Fibroblast of pulmonary artery (primary cell): ENCODE measurements at regions not wholly inside any gene's neighbourhood (a gene's known extent, or its start where the extent isn't known, plus 50 kb on each side); places are given as distances from the start of the nearest gene placed in this dataset.

ENCODE experiments used
- DNase-seq: peaks from one replicate; pipeline ENCODE4 v3.0.0-alpha.2; 2010; ENCODE audit warnings: low read depth
- H3K4me3 ChIP-seq: replicated peaks from 2 replicates; pipeline ENCODE4 v1.5.1; 2011; ENCODE audit warnings: low read depth, mild to moderate bottlenecking, control low read depth, low read length, moderate library complexity
- TF ChIP-seq, protein P1 (sequence below): IDR thresholded peaks from 2 replicates; pipeline ENCODE4 v1.5.1; 2011; ENCODE audit warnings: mild to moderate bottlenecking, control low read depth, low read length, inconsistent platforms; ENCODE audit errors: missing control alignments

DNA sequence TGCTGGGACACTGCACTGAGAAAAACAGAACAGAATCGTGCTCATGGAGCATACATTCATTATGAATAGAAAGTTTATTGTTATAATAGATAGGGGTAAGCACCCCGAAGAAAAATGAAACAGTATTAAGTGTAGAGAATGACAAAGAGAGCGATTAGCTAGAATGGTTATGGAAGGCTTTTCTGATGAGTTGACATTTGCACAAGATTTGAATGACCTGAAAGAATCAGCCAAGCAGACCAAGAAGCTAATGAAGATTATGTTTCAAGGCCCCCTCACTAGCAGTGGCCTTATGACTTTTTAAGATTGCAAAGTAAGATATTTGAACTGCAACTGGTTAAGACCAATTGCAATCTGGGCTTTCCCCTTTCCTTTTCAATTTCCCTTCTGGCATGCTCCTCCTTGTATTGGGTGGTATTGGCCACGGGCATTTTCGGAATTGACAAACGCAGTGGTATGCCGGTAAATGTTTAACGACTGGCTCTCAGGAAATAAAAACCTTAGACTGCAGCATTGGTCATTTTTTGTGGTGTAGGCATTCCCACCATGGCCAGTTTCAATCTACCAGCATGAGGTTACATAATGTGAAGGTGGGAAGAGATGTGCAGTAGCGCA, 120.0 kb upstream of the CITED2 start:
- TF ChIP-seq, protein P1, sequence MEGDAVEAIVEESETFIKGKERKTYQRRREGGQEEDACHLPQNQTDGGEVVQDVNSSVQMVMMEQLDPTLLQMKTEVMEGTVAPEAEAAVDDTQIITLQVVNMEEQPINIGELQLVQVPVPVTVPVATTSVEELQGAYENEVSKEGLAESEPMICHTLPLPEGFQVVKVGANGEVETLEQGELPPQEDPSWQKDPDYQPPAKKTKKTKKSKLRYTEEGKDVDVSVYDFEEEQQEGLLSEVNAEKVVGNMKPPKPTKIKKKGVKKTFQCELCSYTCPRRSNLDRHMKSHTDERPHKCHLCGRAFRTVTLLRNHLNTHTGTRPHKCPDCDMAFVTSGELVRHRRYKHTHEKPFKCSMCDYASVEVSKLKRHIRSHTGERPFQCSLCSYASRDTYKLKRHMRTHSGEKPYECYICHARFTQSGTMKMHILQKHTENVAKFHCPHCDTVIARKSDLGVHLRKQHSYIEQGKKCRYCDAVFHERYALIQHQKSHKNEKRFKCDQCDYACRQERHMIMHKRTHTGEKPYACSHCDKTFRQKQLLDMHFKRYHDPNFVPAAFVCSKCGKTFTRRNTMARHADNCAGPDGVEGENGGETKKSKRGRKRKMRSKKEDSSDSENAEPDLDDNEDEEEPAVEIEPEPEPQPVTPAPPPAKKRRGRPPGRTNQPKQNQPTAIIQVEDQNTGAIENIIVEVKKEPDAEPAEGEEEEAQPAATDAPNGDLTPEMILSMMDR, result no peak
- H3K4me3 ChIP-seq, result no peak overlapping the region
- no peak for DNase-seq

DNA sequence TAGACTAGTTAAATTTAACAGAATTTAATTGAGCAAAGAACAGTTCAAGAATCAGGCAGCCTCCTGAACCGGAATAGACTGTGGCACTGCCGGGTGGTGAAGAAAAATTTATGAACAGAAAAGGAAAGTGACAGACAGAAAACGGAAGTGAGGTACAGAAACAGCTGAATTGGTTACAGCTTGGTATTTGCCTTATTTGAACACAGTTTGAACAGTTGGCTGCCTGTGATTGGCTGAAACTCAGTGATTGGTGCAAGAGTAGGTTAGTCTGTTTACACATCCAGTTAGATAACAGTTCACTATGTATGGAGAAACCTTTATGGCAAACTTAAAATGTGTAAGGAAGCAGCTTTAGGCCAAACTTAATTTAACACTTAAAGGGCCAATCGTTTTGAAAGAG, 116.0 kb upstream of the CITED2 start:
- no peak overlapping the region for H3K4me3 ChIP-seq
- peak; percentile 21 for DNase-seq
- TF ChIP-seq, protein P1, result no peak

DNA sequence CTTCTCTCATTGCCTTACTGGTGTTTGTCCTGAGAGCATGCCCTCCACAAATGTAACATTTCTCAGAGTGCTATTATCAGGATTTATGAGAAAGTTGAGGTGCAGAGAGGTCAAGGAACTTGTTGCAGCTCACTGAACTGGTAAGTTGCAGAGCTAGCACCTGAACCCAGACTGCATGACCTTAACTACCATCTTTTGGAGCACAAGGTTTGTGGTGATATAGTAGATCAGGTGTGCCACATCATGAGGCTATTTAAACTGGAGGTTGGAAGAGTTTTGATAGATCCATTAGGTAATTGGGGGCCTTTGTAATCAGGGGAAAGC, 112.0 kb upstream of the CITED2 start:
- no peak overlapping the region for H3K4me3 ChIP-seq
- TF ChIP-seq, protein P1, result no peak
- no peak for DNase-seq

DNA sequence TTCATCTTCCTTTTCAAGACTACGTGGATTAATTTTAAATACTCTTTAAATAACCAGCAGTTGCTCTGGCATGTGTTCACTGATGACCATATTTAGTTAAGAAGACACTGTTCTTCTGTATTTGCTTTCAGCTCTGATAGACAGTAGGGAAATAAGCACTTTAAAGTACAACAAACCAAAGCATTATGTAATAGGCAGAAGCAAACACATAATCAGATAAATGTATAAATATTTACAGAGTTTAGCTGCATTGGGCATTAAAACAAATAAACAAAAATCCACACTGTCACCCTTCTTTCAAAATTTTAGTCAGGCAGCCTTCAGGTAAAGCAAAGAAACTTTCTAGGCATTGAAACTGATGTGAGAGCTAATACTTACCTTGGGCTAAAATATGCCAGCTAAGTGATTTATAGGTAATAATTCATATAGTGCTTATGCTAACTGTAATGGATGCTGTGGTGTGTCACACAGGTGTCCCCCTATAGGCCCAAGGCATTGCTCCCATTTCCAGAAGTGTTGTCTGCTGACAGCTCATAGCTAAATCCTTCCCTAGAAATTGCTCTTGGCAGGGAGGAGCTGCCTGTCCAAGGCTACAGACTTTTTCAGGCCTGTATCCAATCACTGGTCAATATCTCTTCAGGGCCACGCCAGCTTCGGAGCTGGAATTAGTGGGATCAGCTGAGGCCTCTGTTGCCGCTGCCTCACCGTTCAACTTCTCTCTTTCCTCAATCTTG, 111.5 kb upstream of the CITED2 start:
- no peak for DNase-seq
- TF ChIP-seq, protein P1, result no peak
- H3K4me3 ChIP-seq, result no peak overlapping the region

DNA sequence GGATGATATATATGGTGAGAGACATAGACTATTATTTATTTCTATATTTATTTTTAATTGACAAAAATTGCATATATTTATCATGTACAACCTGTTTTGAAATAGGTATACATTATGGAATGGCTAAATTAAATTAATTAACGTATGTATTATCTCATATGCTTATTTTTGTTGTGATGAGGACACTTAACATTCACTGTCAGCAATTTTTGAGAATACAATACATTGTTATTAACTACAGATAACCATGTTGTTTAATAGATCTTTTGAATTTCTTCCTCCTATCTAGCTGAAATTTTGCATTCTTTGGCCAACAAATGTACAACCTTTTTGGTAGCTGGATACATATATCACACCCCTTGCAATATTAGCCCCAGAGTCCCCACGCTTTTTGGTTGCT, 110.7 kb upstream of the CITED2 start:
- H3K4me3 ChIP-seq, result no peak overlapping the region
- no peak for DNase-seq
- TF ChIP-seq, protein P1, result no peak

DNA sequence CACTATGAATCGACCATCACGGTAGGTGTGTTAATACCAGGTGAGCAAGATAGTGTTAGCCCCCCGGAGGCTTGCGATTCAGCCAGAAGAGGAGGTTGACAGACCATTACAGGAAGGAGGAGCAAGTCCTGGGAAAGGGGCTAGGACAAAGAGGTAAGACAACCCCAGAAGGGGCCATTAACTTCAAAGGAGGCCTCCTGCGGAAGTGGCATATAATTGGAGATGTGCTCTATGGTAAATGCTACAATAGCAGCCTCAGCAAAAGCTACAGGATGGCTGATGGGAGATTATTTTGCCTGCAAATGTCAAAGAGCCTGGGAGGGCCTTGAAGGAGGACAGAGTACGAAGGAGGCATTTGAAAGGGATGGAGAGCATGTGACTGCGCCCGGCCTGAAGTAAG, 108.6 kb upstream of the CITED2 start:
- DNase-seq, result no peak
- TF ChIP-seq, protein P1, result no peak
- no peak overlapping the region for H3K4me3 ChIP-seq

DNA sequence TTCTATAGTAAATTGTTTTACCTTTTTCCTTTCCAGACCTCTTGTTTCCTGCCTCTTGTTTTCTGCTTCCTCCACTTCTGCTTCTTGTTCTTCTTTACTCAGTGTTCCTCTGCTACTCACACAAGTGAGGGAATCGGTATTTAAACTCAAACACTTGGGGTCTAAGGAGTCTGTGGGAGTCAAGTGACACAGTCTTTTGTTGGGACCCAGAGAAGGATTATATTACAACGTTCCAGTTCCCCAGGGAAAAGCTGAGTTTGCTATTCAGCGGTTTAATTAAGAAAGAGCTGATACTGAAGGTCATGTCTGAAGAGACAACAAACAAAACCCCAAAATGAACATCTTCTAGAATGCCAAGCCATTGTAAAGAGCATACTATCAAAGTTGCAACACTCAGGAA, 107.8 kb upstream of the CITED2 start:
- no peak overlapping the region for H3K4me3 ChIP-seq
- TF ChIP-seq, protein P1, result no peak
- DNase-seq, result peak; percentile 16
